ENCODE measurements at regions not wholly inside any gene's neighbourhood (a gene's known extent, or its start where the extent isn't known, plus 50 kb on each side); places are given as distances from the start of the nearest gene placed in this dataset.

GRCh38 chr1:42046761-42047507 is 106.3 kb upstream of the GUCA2B start:
- TF ChIP-seq CTCF (IDR thresholded peaks at IDR 0.05), result no peak
- no peak for TF ChIP-seq POLR2A (IDR thresholded peaks at IDR 0.05)
